Mucosa of stomach (tissue), 1 donor: ENCODE measurements at regions not wholly inside any gene's neighbourhood (a gene's known extent, or its start where the extent isn't known, plus 50 kb on each side); places are given as distances from the start of the nearest gene placed in this dataset.
"Not testable (repeated sequence)": the region's sequence is repeated elsewhere in the genome, so short reads cannot be mapped to it uniquely, and the experiment has no call there.

Source experiments
- H3K27me3 ChIP-seq: one replicate; pipeline ENCODE4 v1.7.0; 2013; ENCODE audit warnings: mild to moderate bottlenecking, low read length; ENCODE audit not compliant: control insufficient read depth, insufficient read depth
- H3K36me3 ChIP-seq: one replicate; pipeline ENCODE4 v1.7.0; 2013; ENCODE audit warnings: low read length; ENCODE audit not compliant: control insufficient read depth, insufficient read depth
- H3K4me1 ChIP-seq: one replicate; pipeline ENCODE4 v1.7.0; 2013; ENCODE audit warnings: mild to moderate bottlenecking, low read length; ENCODE audit not compliant: control insufficient read depth, insufficient read depth
- H3K4me3 ChIP-seq: one replicate; pipeline ENCODE4 v1.7.0; 2013; ENCODE audit warnings: low read length
- H3K9ac ChIP-seq: one replicate; pipeline ENCODE4 v1.7.0; 2013; ENCODE audit warnings: mild to moderate bottlenecking, low read length, moderate library complexity
- H3K9me3 ChIP-seq: one replicate; pipeline ENCODE4 v1.7.0; 2013; ENCODE audit warnings: mild to moderate bottlenecking, low read length, moderate library complexity; ENCODE audit not compliant: control insufficient read depth
- donor health status: Pancreatic carcinoma.

DNA sequence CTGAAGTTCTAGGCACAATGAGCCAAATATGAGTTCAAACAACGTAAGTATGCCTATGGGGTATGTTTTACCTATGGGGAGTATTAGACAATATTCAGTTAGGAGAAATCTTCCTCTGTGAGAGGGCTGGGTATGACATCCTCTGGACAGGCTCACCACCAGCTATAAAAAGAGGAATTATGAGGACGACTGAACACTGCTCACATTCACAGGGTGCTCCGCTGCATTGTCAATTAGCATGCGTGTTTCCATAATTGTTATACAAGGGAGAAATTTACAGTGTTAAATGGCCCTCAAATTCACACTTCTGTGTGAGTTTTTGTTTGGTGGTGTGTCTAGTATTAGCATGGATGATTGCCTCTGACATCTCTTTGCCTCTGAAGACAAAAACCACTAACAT lies 700.4 kb downstream of the BCL11A start:
- Histone ChIP-seq H3K9ac (no peak overlapping the region), H3K9me3 (no peaks in the 10 kb centered on the region), H3K36me3 (no peaks in the 10 kb centered on the region), H3K4me3 (no peak overlapping the region), H3K4me1 (no peaks in the 10 kb centered on the region), H3K27me3 (no peaks in the 10 kb centered on the region)

DNA sequence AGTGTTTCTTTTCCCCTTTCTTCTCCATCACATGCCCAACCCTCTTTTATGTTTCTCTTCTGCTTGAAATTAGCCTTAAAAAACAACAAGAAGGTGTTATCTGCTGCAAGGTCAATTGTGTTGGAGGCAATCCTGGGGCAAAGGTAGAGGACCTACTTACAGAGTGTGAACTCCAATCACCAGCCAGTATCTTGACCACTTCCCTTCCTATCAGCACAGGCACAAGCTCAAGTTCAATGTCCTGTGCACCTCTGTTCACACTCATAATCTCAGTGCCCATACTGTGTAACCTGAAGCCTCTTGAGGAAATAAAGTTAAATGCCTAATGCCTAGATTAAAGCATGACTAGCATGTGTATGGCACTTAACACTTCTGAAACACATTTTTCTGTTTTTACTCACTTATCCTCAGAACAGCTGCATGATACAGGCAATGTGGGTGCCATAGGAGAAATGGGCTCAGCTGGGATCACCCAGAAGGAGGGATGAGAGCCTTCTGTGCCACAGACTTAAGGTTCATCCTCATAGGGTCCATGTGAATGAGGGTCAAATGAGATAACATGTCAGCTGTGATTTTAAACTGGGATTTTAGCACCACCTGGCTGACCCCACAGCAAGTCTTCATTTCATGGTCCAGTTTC lies 701.5 kb downstream of the BCL11A start:
- Histone ChIP-seq H3K9ac (no peak overlapping the region), H3K4me3 (no peak overlapping the region), H3K27me3 (no peaks in the 10 kb centered on the region), H3K9me3 (no peaks in the 10 kb centered on the region), H3K4me1 (no peaks in the 10 kb centered on the region), H3K36me3 (no peaks in the 10 kb centered on the region)

DNA sequence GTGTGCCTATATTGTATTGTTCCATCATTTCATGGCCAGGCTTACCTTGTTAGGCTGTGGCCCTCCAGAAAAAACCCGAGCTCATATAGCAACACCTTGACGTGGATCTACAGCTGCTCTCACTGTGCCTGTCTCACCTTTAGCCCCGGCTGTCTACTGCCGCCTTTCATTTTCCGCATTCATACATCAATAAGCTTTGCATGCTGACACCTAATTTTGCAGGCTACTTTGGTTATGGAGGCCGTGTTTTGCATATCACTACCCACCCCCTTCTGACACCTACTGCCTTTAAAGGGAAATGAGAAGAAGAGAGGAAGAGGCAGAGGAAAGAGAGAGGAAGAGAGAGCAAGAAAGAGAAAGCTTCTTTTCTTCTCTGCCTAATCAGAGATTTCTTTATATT lies 702.9 kb downstream of the BCL11A start:
- Histone ChIP-seq H3K9ac (no peak overlapping the region), H3K9me3 (no peaks in the 10 kb centered on the region), H3K36me3 (no peaks in the 10 kb centered on the region), H3K4me1 (no peaks in the 10 kb centered on the region), H3K27me3 (no peaks in the 10 kb centered on the region), H3K4me3 (no peak overlapping the region)

DNA sequence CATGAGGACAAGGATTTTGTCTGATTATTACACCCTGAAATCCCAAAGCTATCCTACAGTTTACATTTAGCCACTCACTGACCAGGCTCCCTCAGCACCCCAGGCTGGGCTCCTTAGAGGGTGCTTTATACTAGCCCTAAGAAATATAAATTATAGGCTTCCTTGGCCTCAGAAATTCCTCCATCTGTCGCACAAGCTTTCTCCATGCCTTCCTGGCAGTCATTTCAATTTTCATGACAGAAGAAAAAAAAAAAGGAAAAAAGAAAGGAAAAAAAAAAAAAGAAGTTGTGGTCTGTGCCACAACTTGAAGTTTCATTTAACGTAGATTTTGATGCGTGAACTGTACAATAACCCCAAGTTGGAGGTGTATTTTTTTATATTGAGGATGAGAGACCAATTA lies 719.5 kb downstream of the BCL11A start:
- H3K4me3 ChIP-seq: no peak overlapping the region
- H3K9me3 ChIP-seq: no peaks in the 10 kb centered on the region
- no peak overlapping the region for H3K9ac ChIP-seq
- no peaks in the 10 kb centered on the region for H3K36me3 ChIP-seq
- H3K4me1 ChIP-seq: no peaks in the 10 kb centered on the region
- H3K27me3 ChIP-seq: no peaks in the 10 kb centered on the region

DNA sequence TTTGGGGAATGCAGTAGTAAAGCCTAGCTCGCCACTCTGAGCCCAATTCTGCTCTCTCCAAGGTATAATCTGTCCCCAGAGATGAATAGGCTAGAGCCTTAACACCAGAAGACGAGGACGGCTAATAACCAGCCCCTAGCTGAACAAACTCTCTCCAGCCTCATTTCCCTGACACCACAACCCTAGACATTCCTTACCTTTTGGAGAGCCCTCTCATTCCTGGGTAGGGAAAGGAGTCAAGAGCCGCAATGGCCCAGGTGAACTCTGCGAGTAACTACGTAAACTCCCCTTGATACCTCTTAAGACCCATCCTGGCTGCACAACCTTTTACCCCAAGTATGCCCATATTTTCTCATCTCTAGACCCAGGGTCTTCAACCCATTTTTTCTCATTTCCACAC lies 722.9 kb downstream of the BCL11A start:
- H3K4me3 ChIP-seq: no peak overlapping the region
- H3K9me3 ChIP-seq: no peaks in the 10 kb centered on the region
- H3K4me1 ChIP-seq: no peaks in the 10 kb centered on the region
- H3K9ac ChIP-seq: no peak overlapping the region
- no peaks in the 10 kb centered on the region for H3K36me3 ChIP-seq
- H3K27me3 ChIP-seq: no peaks in the 10 kb centered on the region

DNA sequence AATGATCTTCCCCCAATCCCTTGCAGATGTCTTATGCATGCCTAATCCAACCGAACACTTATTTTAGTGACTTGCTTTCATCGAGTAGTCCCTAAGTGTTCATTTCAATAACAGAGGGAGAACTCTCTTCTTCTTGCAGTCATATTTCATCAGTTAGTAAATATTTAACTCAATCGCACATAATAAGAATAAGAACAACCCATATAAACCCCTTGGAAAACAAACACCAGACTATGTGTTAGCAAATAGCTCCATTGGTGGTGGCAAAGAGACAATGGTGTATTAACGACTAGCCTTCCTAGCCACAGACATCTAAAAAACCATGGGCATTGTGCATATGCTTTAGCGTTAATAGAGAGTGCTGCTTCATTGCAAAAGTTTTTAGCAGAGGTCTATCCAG lies 725.8 kb downstream of the BCL11A start:
- Histone ChIP-seq H3K36me3 (no peaks in the 10 kb centered on the region), H3K9me3 (no peaks in the 10 kb centered on the region), H3K9ac (no peak overlapping the region), H3K4me1 (no peaks in the 10 kb centered on the region), H3K27me3 (no peaks in the 10 kb centered on the region), H3K4me3 (no peak overlapping the region)

DNA sequence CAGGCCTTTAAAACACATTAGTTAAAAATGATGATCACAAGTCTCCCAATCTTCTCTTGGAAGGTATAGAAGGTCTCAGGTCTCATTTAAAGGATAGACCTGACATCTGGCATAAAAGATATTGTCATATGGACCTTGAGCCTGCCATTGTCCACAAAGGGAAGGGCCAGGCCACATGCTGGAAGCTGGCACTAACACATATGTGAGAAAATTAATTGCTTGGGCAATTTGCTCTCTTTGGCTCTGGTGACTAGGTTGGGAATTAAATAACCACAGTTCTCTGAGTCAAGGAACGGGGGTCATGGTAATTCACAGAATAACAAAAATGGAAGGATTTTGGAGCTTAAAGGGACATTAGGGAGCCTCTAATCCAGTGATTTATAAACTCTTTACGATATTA lies 727.3 kb downstream of the BCL11A start:
- H3K4me1 ChIP-seq: no peaks in the 10 kb centered on the region

DNA sequence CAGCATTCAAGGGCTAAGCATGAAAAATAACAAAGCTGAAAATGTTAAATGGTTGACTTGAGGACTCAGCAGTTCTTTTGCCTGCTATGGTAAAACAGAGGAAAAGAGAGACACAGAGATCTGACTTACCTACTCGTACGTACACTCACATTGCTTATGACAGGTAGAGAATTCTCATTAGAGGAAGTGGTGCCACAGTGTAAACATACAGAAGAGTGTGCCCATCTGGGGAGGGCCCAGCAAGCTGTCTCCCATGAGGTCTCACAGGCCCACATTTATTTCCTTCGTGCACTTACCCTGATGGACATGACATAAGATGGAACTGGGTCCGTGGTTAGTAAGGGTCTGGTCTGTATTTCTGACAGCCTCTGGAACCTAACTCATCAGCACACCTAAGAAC lies 729.1 kb downstream of the BCL11A start:
- H3K27me3 ChIP-seq: no peaks in the 10 kb centered on the region
- H3K9me3 ChIP-seq: no peaks in the 10 kb centered on the region
- H3K9ac ChIP-seq: no peak overlapping the region
- no peaks in the 10 kb centered on the region for H3K4me1 ChIP-seq
- no peaks in the 10 kb centered on the region for H3K36me3 ChIP-seq
- H3K4me3 ChIP-seq: no peak overlapping the region

More for the DNA sequence above, 727.3 kb downstream of the BCL11A start:
- H3K36me3 ChIP-seq: no peaks in the 10 kb centered on the region
- H3K9ac ChIP-seq: no peak overlapping the region
- no peaks in the 10 kb centered on the region for H3K27me3 ChIP-seq
- no peak overlapping the region for H3K4me3 ChIP-seq
- no peaks in the 10 kb centered on the region for H3K9me3 ChIP-seq

DNA sequence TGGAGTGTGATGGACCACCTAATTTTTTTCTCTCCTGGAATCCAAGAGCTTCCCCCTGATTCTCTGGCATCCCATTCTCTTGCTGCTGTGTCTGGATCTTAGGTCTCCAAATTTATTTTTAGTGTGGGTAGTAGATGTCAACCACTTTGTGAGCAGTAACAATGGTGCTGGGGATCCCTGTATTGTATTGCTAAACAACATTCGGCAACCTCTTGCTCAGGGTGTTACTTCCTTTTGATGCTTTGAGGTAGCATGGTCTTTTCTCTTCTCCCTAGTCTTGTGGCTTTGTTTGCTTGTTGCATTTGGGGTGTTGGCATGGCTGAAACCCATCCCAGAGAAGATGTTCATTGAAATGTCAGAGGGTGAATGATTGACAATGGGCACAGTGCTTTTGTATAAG lies 737.4 kb downstream of the BCL11A start:
- H3K4me3 ChIP-seq: no peak overlapping the region
- H3K27me3 ChIP-seq: no peaks in the 10 kb centered on the region
- H3K36me3 ChIP-seq: no peaks in the 10 kb centered on the region
- H3K9ac ChIP-seq: no peak overlapping the region
- no peaks in the 10 kb centered on the region for H3K4me1 ChIP-seq
- no peaks in the 10 kb centered on the region for H3K9me3 ChIP-seq

DNA sequence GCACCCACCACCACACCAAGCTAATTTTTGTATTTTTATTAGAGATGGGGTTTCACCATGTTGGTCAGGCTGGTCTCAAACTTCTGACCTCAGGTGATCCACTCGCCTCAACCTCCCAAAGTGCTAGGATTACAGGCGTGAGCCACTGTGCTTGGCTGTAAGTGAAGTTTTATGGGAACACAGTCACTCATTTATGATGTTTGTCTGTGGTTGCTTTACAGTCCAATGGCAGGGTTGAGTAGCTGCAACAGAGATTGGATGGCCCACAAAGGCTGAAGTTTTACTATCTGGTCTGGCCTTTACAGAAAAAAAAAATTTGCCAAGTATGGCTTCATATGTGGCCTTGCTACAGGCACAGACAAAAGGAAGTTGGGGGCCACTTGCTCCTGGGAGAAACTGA lies 743.2 kb downstream of the BCL11A start:
- not testable (repeated sequence) for H3K36me3 ChIP-seq, H3K4me1 ChIP-seq, H3K27me3 ChIP-seq, H3K9me3 ChIP-seq, H3K9ac ChIP-seq, H3K4me3 ChIP-seq

DNA sequence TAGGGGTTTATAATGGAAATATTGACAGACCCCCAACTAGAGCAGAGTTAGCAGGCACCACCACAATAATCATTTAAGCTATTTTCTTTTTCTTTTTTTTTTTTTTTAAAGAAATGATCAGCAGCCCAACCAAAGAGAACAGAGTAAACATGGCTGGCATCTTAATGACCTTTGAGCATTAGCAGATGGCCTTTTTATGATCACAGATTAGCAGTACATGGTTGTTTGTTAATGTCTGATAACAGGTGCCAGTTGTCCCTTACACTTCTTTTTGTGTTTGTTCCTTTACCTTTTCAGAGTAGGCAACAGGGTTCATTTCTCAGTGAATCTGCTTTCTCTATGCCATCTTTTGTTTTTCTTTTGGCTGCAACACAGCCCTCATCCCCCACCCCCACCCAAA lies 747.0 kb downstream of the BCL11A start:
- Histone ChIP-seq H3K4me1 (no peaks in the 10 kb centered on the region), H3K9me3 (no peaks in the 10 kb centered on the region), H3K36me3 (no peaks in the 10 kb centered on the region)

DNA sequence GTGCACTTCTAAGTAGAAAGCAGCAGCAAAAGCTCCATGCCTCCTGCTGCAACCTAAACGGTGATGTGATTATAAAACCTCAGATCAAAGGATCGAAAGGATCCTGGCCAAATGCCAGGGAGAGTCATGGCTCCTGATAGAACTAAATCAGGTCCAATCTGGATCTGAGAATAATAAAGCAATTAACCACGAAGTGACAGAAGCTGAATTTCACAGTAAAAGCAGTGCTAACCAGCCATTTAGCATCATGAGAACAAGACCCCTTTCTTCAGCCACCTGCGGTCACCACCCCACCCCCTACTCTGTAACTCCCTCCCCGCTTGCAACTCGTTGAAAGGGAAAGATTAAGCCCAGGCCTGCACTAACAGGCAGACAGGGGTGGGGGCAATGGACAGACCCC lies 748.7 kb downstream of the BCL11A start:
- Histone ChIP-seq H3K9me3 (no peaks in the 10 kb centered on the region), H3K36me3 (no peaks in the 10 kb centered on the region), H3K4me1 (no peaks in the 10 kb centered on the region), H3K27me3 (no peaks in the 10 kb centered on the region), H3K4me3 (no peak overlapping the region), H3K9ac (no peak overlapping the region)

More for the DNA sequence above, 747.0 kb downstream of the BCL11A start:
- no peak overlapping the region for H3K4me3 ChIP-seq
- H3K27me3 ChIP-seq: no peaks in the 10 kb centered on the region
- H3K9ac ChIP-seq: no peak overlapping the region

DNA sequence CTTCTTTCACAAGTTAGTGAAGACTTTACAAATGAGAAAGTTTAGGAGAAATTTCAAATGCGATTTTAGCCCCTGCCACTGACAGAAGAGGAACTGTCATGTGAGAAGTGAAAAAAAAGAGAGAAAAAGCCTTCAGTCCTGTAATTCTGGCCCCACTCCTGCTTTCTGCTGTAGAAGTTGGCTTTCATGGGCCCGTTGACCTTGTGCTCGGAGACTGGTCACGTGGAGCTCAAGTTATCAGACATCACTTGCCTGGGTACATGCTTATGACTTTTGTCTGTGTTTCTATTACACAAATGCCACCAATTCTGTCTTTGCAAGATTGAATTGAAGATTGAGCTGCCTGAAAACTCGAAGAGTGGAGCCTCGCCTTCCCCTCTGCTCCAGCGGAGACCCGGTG lies 749.9 kb downstream of the BCL11A start:
- H3K9me3 ChIP-seq: no peaks in the 10 kb centered on the region
- no peaks in the 10 kb centered on the region for H3K4me1 ChIP-seq
- no peaks in the 10 kb centered on the region for H3K27me3 ChIP-seq
- no peak overlapping the region for H3K9ac ChIP-seq
- H3K36me3 ChIP-seq: no peaks in the 10 kb centered on the region
- H3K4me3 ChIP-seq: no peak overlapping the region
